DMS53 treated with DMSO at 0.1 percent for 48 hours (cell line): ENCODE measurements at regions not wholly inside any gene's neighbourhood (a gene's known extent, or its start where the extent isn't known, plus 50 kb on each side); places are given as distances from the start of the nearest gene placed in this dataset.
A peak's percentile ranks its signal among the peaks of the same experiment; 100 is the strongest.

Experiments
- DNase-seq: peaks from one replicate; lab custom pipeline; 2025; ENCODE audit not compliant: unreplicated experiment; lab: John Stamatoyannopoulos, UW

DNA sequence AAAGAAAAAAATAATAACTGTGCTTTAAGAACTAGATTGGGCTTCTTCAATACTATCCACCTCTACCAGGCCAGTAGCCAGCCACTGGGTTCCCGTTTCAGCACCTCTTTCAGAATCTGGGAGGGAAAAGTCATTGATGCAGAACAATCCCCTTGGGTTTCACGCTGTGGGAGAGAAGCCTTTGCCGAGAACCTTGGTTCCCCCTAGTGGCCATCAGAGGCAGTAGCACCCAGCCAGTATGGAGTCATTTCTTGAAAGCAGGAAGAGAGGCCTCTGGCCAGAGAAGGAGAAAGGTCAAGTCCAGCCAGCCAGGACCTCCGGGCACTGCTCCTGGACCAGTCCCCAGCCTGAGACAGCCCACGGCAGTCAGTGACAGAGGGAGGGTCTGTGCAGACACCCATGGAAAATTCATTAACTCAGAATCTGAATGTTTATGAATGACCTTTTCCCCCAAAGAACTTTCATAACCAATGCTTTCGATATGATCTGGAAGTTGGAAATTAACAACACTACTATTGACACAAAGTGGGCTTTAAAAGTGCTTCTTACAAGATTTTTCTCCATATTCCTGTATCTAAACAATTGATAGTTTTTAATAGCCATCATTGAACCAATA, 51.2 kb upstream of the CDH5 start:
- DNase-seq, result peak; percentile 53

DNA sequence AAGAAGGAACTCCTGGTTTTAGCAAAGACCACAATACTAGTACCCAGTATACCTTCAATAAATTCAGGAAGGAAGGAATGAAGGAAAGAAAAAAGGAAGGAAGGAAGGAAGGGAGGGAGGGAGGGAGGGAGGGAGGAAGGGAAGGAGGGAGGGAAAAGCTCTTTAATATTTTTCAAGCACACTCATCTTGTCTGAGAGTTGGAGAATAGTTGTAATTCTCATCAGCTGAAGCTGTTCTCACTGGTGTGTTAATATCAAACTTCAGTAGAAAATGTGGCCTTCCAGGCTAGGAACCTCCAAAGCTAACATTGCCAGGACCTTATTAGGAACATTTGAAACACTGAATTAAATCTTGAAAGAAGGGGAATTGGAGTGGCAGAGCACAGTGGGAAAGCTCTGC, 55.2 kb upstream of the CDH5 start:
- DNase-seq, result no peak

DNA sequence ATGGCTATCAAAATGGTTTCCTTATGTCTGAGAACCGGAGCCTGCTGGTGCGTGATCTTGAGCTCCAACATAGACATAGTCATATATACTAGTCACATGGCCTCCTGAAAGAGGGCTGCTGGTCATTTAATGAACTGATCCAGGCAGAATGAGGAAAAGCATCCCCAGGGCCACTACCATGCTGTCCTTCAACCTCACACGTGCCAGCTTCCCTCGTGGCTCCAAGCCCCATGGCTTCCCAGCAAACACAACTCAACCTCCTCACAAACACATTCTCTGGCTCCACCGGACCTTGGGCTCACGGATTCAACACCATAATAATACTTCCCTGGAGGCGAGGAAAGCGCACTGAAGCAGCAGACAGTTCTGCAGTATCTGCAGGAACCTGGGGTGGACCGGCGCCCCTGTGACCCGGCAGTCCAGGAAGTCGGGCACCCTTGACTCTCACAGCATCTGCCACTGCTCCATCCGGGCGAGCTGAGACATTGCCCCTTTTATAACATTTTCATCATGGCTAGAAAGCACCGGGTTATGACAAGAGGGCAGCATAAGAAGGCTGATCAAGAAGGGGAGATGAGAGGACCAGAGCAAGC, 57.2 kb upstream of the CDH5 start:
- no peak for DNase-seq

DNA sequence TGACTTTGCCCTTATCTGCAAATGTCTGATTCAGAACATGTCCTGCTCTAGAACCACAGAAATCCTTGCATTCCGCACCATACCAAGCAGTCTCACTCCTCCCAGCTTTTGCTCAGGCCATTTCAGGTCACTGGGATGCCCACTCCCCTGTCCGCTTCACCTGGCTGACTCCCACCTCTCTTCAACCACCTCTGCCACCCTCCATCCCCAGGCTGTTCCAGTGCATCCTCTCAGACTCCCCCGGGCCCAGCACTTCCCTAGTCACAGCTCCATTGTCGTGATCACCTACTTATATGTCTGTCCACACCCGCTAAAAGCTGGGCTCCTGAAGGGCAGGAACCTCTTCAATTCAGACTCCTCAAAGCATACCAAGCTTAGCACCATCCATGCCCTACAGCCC, 58.4 kb upstream of the CDH5 start:
- DNase-seq, result no peak

DNA sequence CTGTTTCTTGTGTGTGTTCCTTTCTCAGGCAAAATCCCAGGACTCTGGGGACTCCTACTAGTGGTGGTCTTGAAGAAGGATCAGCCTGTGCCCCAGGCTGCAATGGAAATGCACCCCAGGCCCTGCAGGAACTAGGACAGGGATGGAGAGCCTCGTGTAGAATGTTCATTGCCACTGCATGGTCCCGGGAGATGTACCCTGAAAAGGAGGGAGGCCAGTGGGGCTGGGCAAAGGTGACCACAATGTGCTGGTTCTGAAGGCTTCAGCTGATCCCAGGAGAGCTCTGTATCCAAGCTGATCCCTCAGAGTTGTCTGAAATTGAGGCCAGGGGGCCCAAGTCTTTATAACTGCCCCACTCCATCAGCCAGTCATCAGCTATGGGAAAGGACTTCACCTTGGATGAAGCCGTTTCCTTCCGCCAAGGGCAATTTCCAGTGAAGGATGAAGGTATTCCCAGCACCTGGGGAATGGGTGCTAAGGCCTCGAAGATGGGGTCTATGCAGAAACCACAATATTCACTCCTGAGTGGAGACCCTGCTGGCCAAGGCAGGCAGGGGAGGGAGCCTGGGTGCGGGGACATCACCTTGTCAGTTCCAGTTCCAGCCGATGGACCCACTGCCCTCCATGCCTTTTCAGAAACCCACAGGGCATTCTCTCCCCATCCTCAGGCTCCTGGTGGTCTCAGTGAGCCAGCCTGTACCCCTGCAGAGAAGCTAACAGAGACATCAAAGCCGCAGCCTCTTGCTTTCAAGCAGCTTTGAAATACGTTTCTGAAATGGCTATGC, 59.9 kb upstream of the CDH5 start:
- DNase-seq, result no peak

- no peak for DNase-seq
Observed at GRCh38 chr16:66304961-66305360, 61.5 kb upstream of the CDH5 start.

DNA sequence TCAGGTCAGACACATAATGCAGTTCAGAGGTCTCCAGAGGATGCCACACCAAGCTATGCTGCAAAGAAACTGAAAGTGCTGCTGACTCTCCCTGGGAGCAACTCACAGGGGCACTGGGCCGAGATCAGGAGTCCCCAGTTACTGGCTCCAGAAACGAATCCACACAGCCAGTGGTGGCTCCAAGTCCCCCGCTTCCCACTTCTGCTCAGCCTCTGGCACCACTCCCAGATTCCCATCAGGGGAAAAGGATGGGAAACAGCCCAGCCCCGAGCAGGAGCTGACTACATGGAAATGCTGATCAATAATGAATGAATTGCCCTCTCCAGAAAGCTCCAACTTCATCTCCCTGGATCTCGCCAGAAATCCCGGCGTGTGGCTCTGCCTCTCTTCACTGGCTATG, 62.3 kb upstream of the CDH5 start:
- no peak for DNase-seq

DNA sequence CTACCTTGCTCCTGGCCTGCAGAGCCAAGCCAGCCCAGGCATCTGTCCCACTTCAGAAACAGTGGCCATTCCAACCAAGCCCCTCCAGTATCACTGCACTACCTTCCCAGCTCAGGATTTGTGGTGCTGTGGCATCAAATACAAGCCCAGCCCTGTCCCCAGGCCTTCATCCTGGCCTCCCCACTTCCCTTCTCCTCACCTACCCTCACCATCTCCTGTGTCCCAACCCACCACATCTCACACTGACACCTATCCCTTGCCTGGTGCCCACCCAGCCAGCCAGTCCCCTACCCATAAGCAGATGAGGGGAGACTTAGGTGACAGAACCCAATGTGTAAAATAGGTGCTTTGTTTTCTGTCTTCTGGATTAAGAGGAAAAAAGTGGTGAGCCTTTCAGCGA, 66.0 kb upstream of the CDH5 start:
- DNase-seq, result no peak

GRCh38 chr16:66300037-66300436, 66.5 kb upstream of the CDH5 start:
- DNase-seq, result no peak

GRCh38 chr16:66299349-66299748, 67.1 kb upstream of the CDH5 start:
- no peak for DNase-seq

DNA sequence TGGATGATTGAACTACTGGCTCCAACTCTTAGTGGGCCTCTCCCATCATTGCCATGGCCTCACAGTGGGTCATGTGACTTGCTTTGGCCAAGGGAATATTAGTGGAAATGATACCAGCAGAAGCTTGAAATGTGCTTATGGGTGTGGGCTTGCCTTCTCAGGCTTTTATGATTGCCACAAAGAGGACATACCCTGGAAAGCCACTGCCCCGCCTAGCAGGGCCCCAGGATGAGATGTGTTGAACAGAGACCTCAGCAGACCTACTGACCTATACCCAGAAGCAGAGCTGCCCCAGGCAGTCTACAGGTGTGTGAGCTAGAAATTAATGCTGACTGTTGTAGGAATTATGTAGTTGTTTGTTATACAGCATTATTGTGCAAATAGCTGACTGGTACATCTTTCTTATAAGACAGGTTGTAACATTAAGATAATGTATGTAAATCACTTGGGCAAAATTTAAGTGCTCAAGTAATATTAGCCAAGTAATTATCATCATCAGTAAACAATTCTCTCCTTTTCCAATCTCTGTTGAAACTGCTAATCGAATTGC, 67.8 kb upstream of the CDH5 start:
- no peak for DNase-seq

- DNase-seq, result no peak
Observed at GRCh38 chr16:66298006-66298405, 68.5 kb upstream of the CDH5 start.

- no peak for DNase-seq
Observed at GRCh38 chr16:66296591-66296990, 69.9 kb upstream of the CDH5 start.

DNA sequence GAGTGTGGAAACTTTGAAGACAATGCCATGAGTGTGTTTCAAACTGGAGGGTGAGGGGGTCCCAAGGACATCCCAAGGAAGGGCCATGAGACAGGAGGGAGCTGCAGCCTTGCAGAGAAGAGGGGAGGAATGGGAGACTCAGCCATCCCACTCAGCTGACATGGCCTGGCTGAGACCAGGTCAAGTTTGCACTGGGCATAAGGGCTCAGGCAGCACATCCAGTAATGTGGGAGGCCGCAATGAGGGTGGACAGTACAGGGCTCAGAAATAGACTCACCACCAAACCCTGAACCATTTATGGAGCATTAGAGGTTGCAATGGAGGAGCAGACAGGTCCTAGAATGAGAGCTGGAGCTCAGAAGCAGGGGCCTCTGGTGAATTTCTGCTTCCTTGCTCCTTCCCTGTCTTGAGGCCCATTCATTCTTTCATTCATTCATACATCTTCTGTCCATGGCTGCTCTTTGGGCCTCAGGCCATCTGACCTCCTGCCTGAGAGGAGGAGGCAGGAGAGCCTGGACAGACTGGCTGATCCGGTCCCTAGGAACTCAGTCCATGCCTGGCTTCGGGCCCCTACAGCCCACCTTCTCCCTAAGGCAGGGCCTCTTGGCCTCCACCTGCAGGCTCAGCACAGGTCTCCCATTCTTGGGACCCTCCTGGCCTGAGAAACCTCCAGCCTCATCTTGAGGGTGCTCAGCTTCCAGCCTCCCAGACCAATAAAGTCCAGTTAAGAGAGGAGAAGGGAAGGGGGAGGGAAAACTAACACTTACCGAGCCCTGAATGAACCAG, 70.5 kb upstream of the CDH5 start:
- DNase-seq, result no peak

DNA sequence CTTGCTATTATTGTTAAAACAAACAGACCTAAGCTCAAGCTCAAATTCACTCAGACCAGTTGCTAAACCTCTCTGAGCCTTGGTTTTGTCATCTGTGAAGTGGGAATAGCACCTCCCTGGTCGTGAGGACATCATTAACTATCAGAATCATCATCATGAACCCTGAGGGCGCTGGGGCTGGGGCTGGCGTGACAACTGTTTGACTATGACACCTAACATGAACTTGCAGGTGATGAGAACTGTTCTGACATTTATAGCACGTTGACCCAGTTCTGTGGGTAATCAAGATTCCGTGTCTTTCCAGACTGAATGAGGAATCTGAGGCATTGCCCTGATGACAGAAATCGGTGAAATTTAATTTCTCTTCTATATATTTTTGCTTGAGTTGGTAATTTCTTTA, 71.3 kb upstream of the CDH5 start:
- no peak for DNase-seq

- DNase-seq, result no peak
Observed at GRCh38 chr16:66294507-66294906, 72.0 kb upstream of the CDH5 start.

GRCh38 chr16:66293932-66294331, 72.6 kb upstream of the CDH5 start:
- no peak for DNase-seq

- DNase-seq, result no peak
Observed at GRCh38 chr16:66293207-66293735, 73.2 kb upstream of the CDH5 start.

- DNase-seq, result no peak
Observed at GRCh38 chr16:66292241-66292935, 74.1 kb upstream of the CDH5 start.

DNA sequence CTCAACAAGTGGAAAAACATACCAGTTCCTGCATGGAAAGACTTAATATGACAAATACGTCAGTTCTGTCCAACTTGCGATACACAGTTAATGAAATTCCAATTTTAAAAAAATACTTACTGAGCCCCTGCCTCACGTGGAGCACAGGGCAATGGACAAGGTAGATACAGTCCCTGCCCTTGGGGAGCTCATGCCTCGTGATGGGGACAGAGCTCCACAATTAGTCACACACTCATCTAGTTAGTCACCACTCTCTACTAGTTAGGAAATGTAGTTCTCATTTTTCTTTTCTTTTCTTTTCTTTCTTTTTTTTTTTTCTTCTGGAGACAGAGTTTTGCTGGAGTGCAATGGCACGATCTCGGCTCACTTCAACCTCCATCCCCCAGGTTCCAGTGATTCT, 74.7 kb upstream of the CDH5 start:
- no peak for DNase-seq

- DNase-seq, result no peak
Observed at GRCh38 chr16:66290431-66290830, 76.1 kb upstream of the CDH5 start.
